ENCODE measurements at regions not wholly inside any gene's neighbourhood (a gene's known extent, or its start where the extent isn't known, plus 50 kb on each side); places are given as distances from the start of the nearest gene placed in this dataset.

DNA sequence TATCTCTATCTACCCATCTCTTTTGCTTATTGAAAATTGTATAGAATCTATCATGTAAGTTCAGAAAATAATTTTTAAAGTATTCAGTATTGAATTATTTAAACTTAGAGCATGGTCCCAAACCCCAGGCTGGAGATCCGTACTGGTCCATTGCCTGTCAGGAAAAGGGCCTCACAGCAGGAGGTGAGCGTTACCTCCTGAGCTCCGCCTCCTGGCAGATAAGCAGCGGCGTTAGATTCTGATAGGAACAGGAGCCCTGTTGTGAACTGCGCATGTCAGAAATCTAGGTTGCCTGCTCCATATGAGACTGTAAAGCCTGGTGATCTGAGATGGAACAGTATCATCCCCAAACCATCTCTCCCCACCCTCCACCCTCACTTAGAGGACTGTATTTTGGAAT lies 266.0 kb upstream of the CNTNAP2 start:
- Histone ChIP-seq H3K79me2 (no peaks in the 10 kb centered on the region), H3K27ac (no peak overlapping the region), H3K4me3 (no peak overlapping the region), H4K20me1 (ENCODE audit: insufficient read depth, poor library complexity, severe bottlenecking) (no peaks in the 10 kb centered on the region), H3K36me3 (replicated peaks; ENCODE audit: insufficient read depth, low read depth) (no peaks in the 10 kb centered on the region), H3K27me3 (no peaks in the 10 kb centered on the region), H3K9me3 (ENCODE audit: low read depth) (no peaks in the 10 kb centered on the region), H3K9me2 (replicated peaks; ENCODE audit: insufficient read depth) (no peaks in the 10 kb centered on the region), H2AFZ (no peak overlapping the region), H3K4me2 (no peak overlapping the region), H3K4me1 (ENCODE audit: insufficient read depth) (no peaks in the 10 kb centered on the region)
- no peak for TF ChIP-seq EZH2 (IDR thresholded peaks at IDR 0.05; ENCODE audit: borderline replicate concordance)
- TF ChIP-seq, protein P1, sequence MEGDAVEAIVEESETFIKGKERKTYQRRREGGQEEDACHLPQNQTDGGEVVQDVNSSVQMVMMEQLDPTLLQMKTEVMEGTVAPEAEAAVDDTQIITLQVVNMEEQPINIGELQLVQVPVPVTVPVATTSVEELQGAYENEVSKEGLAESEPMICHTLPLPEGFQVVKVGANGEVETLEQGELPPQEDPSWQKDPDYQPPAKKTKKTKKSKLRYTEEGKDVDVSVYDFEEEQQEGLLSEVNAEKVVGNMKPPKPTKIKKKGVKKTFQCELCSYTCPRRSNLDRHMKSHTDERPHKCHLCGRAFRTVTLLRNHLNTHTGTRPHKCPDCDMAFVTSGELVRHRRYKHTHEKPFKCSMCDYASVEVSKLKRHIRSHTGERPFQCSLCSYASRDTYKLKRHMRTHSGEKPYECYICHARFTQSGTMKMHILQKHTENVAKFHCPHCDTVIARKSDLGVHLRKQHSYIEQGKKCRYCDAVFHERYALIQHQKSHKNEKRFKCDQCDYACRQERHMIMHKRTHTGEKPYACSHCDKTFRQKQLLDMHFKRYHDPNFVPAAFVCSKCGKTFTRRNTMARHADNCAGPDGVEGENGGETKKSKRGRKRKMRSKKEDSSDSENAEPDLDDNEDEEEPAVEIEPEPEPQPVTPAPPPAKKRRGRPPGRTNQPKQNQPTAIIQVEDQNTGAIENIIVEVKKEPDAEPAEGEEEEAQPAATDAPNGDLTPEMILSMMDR (IDR thresholded peaks at IDR 0.05; ENCODE audit: poor library complexity) = no peak
- DNase-seq (ENCODE audit: low spot score) = no peak
- 64% methylated on average over 6 of the region's 6 CpGs for WGBS (ENCODE audit: low lambda C conversion rate, missing lambda C conversion rate)

DNA sequence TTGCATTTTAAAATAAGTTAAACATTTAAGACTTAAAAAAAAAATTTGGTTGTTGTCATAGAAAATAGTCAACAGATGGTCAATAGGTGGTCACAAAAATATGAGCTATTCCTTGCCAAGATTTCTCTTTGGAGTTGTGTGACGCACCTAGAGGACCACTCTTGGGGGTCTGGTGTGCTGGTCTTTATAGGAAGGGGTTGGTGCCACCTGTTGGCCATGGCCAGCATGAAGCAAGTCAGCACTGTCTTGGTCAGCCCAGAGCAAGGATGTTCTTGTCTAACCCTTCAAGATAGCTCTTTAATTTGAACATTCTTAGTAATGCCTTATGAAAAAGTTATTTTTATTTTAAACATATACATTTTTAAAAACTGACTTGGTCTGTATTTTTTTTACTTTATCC lies 267.9 kb upstream of the CNTNAP2 start:
- no peak overlapping the region for H3K27ac ChIP-seq
- H3K79me2 ChIP-seq = no peaks in the 10 kb centered on the region
- no peaks in the 10 kb centered on the region for H3K9me3 ChIP-seq (ENCODE audit: low read depth)
- no peak for TF ChIP-seq EZH2phosphoT487 (IDR thresholded peaks at IDR 0.05; ENCODE audit: low read depth, severe bottlenecking, unreplicated experiment)
- no peak for TF ChIP-seq EZH2 (IDR thresholded peaks at IDR 0.05; ENCODE audit: borderline replicate concordance)
- TF ChIP-seq, protein P1 (IDR thresholded peaks at IDR 0.05; ENCODE audit: poor library complexity) = peak; percentile 40
- no peaks in the 10 kb centered on the region for H3K4me1 ChIP-seq (ENCODE audit: insufficient read depth)
- no peak overlapping the region for H2AFZ ChIP-seq
- WGBS (ENCODE audit: low lambda C conversion rate, missing lambda C conversion rate) = 54% methylated on average over 1 of the region's 1 CpG
- H3K27me3 ChIP-seq = no peaks in the 10 kb centered on the region
- peak; percentile 29 for DNase-seq (ENCODE audit: low spot score)
- no peak overlapping the region for H3K4me2 ChIP-seq
- H3K9me2 ChIP-seq (replicated peaks; ENCODE audit: insufficient read depth) = no peaks in the 10 kb centered on the region
- no peaks in the 10 kb centered on the region for H3K36me3 ChIP-seq (replicated peaks; ENCODE audit: insufficient read depth, low read depth)
- H4K20me1 ChIP-seq (ENCODE audit: insufficient read depth, poor library complexity, severe bottlenecking) = no peaks in the 10 kb centered on the region
- H3K4me3 ChIP-seq = no peak overlapping the region

DNA sequence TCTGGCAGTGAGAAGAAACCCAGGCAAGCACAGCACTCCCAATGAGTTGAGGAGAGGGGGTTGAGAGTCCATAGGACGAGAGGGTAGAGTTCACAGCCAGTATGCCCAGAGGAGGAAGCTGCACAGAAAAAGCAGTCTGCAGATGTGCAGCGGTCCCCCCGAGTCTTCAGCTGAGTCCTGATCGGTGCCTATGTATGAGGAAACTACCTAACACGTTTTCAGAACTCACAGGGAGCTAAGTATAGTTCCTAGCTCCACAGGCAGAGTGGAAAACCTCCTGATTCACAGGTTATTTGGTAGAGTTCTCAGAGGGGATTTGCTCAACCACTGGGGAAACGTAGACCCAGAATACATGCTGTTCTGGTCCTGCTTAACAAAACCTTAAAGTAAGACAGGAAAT lies 271.3 kb upstream of the CNTNAP2 start:
- TF ChIP-seq, protein P1 (IDR thresholded peaks at IDR 0.05; ENCODE audit: poor library complexity) = no peak
- TF ChIP-seq EZH2 (IDR thresholded peaks at IDR 0.05; ENCODE audit: borderline replicate concordance) (no peak), EZH2phosphoT487 (IDR thresholded peaks at IDR 0.05; ENCODE audit: low read depth, severe bottlenecking, unreplicated experiment) (no peak)
- no peak overlapping the region for H3K4me2 ChIP-seq
- H3K79me2 ChIP-seq = no peaks in the 10 kb centered on the region
- WGBS (ENCODE audit: low lambda C conversion rate, missing lambda C conversion rate) = 65% methylated on average over 6 of the region's 6 CpGs
- no peak overlapping the region for H2AFZ ChIP-seq
- DNase-seq (ENCODE audit: low spot score) = no peak
- no peaks in the 10 kb centered on the region for H3K4me1 ChIP-seq (ENCODE audit: insufficient read depth)
- H3K9me3 ChIP-seq (ENCODE audit: low read depth) = no peaks in the 10 kb centered on the region
- no peaks in the 10 kb centered on the region for H3K36me3 ChIP-seq (replicated peaks; ENCODE audit: insufficient read depth, low read depth)
- no peak overlapping the region for H3K27ac ChIP-seq
- H3K9me2 ChIP-seq (replicated peaks; ENCODE audit: insufficient read depth) = no peaks in the 10 kb centered on the region
- no peaks in the 10 kb centered on the region for H4K20me1 ChIP-seq (ENCODE audit: insufficient read depth, poor library complexity, severe bottlenecking)
- no peak overlapping the region for H3K4me3 ChIP-seq
- no peaks in the 10 kb centered on the region for H3K27me3 ChIP-seq

DNA sequence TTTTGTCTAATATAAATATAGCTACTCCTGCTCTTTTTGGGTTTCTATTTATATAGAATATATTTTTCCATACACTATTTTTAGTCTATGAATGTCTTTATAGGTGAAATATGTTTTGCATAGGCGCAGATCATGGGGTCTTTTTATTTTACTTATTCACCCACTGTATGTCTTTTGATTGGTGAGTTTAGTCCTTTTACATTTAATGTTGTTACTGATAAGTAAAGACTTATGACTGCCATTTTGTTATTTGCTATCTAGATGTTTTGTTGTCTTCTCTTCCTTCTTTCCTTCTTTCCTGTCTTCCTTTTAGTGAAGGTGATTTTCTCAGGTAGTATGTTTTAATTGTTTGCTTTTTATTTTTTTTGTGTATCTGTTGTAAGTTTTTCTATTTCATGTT lies 276.8 kb upstream of the CNTNAP2 start:
- H3K36me3 ChIP-seq (replicated peaks; ENCODE audit: insufficient read depth, low read depth) = no peaks in the 10 kb centered on the region
- no peak overlapping the region for H2AFZ ChIP-seq
- no peaks in the 10 kb centered on the region for H4K20me1 ChIP-seq (ENCODE audit: insufficient read depth, poor library complexity, severe bottlenecking)
- no peaks in the 10 kb centered on the region for H3K9me3 ChIP-seq (ENCODE audit: low read depth)
- H3K27me3 ChIP-seq = no peaks in the 10 kb centered on the region
- no peak overlapping the region for H3K27ac ChIP-seq
- no peaks in the 10 kb centered on the region for H3K4me1 ChIP-seq (ENCODE audit: insufficient read depth)
- 85% methylated on average over 1 of the region's 1 CpG for WGBS (ENCODE audit: low lambda C conversion rate, missing lambda C conversion rate)
- DNase-seq (ENCODE audit: low spot score) = no peak
- no peak overlapping the region for H3K4me2 ChIP-seq
- no peak overlapping the region for H3K4me3 ChIP-seq
- no peaks in the 10 kb centered on the region for H3K9me2 ChIP-seq (replicated peaks; ENCODE audit: insufficient read depth)
- TF ChIP-seq, protein P1 (IDR thresholded peaks at IDR 0.05; ENCODE audit: poor library complexity) = no peak
- no peak for TF ChIP-seq EZH2phosphoT487 (IDR thresholded peaks at IDR 0.05; ENCODE audit: low read depth, severe bottlenecking, unreplicated experiment)
- no peak for TF ChIP-seq EZH2 (IDR thresholded peaks at IDR 0.05; ENCODE audit: borderline replicate concordance)
- no peaks in the 10 kb centered on the region for H3K79me2 ChIP-seq
